Vagina (tissue), 2 donors: ENCODE measurements at regions not wholly inside any gene's neighbourhood (a gene's known extent, or its start where the extent isn't known, plus 50 kb on each side); places are given as distances from the start of the nearest gene placed in this dataset.
A peak's percentile ranks its signal among the peaks of the same experiment; 100 is the strongest.

Source experiments
- DNase-seq, 2 donors: peaks; one replicate each; pipeline ENCODE4 v3.0.0-alpha.2; 2017; ENCODE audit errors: extremely low spot score in 2 of 2
- H3K27ac ChIP-seq: fragments of 200-600 bp; sonication (generic); one replicate; pipeline ENCODE4 v1.5.1; 2019
- H3K27me3 ChIP-seq: fragments of 200-600 bp; sonication (generic); one replicate; pipeline ENCODE4 v1.5.1; 2019
- H3K36me3 ChIP-seq, 2 donors: fragments of 200-600 bp; sonication (generic); one replicate each; pipeline ENCODE4 v1.5.1; 2017 to 2019
- H3K4me1 ChIP-seq: fragments of 200-600 bp; sonication (generic); one replicate; pipeline ENCODE4 v1.5.1; 2019
- H3K4me3 ChIP-seq, 2 donors: fragments of 200-600 bp; sonication (generic); 1 replicate in 1 of 2; 2 replicates in 1 of 2; pipeline ENCODE4 v1.5.1; 2016 to 2019
- H3K9me3 ChIP-seq: fragments of 200-600 bp; sonication (generic); one replicate; pipeline ENCODE4 v1.5.1; 2019
- POLR2A ChIP-seq, 2 donors: fragments of 450-650 bp; IDR thresholded peaks; one replicate each; pipeline ENCODE4 v1.6.1; 2017; ENCODE audit warnings: antibody characterized with exemption in 2 of 2, mild to moderate bottlenecking in 2 of 2, moderate library complexity in 2 of 2
- POLR2AphosphoS5 ChIP-seq, 2 donors: sonication (generic); formaldehyde crosslinking; IDR thresholded peaks; one replicate each; pipeline ENCODE4 v1.9.0; 2017; ENCODE audit warnings: antibody characterized with exemption in 2 of 2, mild to moderate bottlenecking in 2 of 2, low read depth in 1 of 2; ENCODE audit not compliant: insufficient read depth in 1 of 2
- intact Hi-C: fragments of 100-400 bp; cut with DNase I; formaldehyde crosslinking; loops from one replicate; pipeline ENCODE4 v1.15.1; 2023
- TF ChIP-seq, protein P1 (sequence below), 3 experiments: fragments of 450-650 bp in 2 of 3; fragments of 200-600 bp in 1 of 3; sonication (generic) in 1 of 3; IDR thresholded peaks; one replicate each; pipeline ENCODE4 v1.5.1; 2017 to 2019; ENCODE audit warnings: antibody characterized with exemption in 3 of 3, mild to moderate bottlenecking in 2 of 3, moderate library complexity in 2 of 3

DNA sequence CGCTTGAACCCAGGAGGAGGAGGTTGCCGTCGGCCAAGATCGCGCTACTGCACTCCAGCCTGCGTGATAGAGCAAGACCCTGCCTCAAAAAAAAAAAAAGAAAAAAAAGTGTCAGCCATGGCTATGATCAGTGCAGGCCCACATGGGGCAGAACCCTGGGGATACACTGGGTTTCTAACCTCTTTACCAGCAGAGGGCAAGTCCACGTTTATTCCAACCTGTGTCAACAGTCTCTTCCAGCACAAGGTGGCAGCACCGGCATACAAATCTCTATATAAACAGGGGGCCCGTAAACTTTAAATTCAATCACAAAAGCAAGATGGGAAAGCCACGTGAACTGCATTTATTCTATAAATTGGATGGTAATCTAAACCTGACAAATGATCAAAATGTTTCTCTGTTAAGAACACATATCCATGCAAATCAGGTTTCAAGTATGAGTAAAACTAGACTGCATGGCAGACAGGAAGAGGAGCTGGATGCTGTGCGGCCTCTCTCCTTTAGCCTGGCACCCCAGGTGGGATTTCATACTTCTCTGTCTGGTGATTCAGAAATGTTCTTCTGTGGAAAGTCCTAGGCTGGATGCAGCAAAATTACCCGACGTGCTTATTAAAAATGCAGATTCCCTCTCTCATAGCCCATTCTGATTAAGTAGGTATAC, 60.0 kb upstream of the STEAP1B start:
- Histone ChIP-seq H3K36me3 (no peaks in the 10 kb centered on the region), H3K4me3 (no peak overlapping the region), H3K27me3 (no peaks in the 10 kb centered on the region), H3K27ac (no peak overlapping the region), H3K4me1 (peaks cover 21% of the 10 kb centered on the region), H3K9me3 (no peaks in the 10 kb centered on the region)
- DNase-seq = peak in 1 of 2 donors; percentile 81
- no peak for TF ChIP-seq POLR2AphosphoS5 (IDR thresholded peaks at IDR 0.05; ENCODE audit: insufficient read depth in 1 of 2, low read depth in 1 of 2)
- TF ChIP-seq, protein P1, sequence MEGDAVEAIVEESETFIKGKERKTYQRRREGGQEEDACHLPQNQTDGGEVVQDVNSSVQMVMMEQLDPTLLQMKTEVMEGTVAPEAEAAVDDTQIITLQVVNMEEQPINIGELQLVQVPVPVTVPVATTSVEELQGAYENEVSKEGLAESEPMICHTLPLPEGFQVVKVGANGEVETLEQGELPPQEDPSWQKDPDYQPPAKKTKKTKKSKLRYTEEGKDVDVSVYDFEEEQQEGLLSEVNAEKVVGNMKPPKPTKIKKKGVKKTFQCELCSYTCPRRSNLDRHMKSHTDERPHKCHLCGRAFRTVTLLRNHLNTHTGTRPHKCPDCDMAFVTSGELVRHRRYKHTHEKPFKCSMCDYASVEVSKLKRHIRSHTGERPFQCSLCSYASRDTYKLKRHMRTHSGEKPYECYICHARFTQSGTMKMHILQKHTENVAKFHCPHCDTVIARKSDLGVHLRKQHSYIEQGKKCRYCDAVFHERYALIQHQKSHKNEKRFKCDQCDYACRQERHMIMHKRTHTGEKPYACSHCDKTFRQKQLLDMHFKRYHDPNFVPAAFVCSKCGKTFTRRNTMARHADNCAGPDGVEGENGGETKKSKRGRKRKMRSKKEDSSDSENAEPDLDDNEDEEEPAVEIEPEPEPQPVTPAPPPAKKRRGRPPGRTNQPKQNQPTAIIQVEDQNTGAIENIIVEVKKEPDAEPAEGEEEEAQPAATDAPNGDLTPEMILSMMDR (IDR thresholded peaks at IDR 0.05) = peak; percentile 60 to 91 (median 81)
- intact Hi-C loops = loop anchor here (5.0 kb wide), 2 partner anchors 222 to 497 kb away; no protein-coding TSS in a partner anchor

DNA sequence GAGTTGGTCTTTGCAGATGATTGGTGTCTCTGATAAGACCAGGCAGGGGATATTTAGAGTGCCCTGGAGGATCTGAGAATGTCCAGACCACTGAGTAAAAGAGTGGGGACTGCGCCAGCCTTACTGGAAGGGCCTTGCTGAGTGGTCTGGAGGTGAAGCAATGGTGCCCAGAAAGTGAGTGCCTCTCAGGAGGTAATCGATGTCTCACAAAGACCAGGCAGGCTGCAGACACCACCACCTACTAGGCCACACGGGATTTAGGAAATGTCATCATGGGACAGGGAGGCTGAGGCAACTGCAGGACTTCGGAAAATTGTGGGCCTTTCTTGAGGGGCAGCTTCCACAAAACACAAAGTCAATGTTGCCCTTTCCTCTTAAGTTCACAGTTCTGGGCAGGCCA, 57.2 kb upstream of the STEAP1B start:
- H3K27ac ChIP-seq = no peak overlapping the region
- DNase-seq = peak in 1 of 2 donors; percentile 81
- no peaks in the 10 kb centered on the region for H3K27me3 ChIP-seq
- no peak overlapping the region for H3K4me3 ChIP-seq
- no peaks in the 10 kb centered on the region for H3K9me3 ChIP-seq
- H3K4me1 ChIP-seq = peaks cover 10% of the 10 kb centered on the region
- TF ChIP-seq, protein P1 (IDR thresholded peaks at IDR 0.05) = no peak
- no peak for TF ChIP-seq POLR2A (IDR thresholded peaks at IDR 0.05)
- no peak for TF ChIP-seq POLR2AphosphoS5 (IDR thresholded peaks at IDR 0.05; ENCODE audit: insufficient read depth in 1 of 2, low read depth in 1 of 2)
- intact Hi-C loops = loop anchor here (5.0 kb wide), 1 partner anchor 500 kb away; no protein-coding TSS in a partner anchor
- H3K36me3 ChIP-seq = no peaks in the 10 kb centered on the region

DNA sequence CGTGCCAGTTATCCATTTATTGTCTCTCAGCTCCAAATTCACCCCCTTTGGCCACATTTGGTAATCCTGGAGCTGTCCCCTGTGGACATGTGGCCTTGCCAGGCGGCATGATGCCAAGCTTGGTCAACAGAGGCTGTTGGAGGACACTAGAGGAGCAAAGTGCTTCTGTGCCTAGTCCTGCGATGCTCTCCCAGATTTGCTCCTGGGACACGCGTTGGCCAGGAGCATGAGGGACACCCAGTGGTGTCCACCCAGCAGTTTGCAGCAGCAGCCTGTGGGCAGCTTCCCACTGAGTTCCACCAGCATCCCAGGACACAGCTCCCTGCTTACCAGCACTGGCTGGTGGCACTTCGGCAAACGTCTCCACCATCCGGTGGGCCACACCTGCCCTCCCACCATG, 55.5 kb upstream of the STEAP1B start:
- no peaks in the 10 kb centered on the region for H3K27me3 ChIP-seq
- DNase-seq = peak in 1 of 2 donors; percentile 79
- peaks cover 2% of the 10 kb centered on the region for H3K4me1 ChIP-seq
- no peak overlapping the region for H3K27ac ChIP-seq
- TF ChIP-seq POLR2A (IDR thresholded peaks at IDR 0.05) = no peak
- TF ChIP-seq POLR2AphosphoS5 (IDR thresholded peaks at IDR 0.05; ENCODE audit: insufficient read depth in 1 of 2, low read depth in 1 of 2) = no peak
- TF ChIP-seq, protein P1 (IDR thresholded peaks at IDR 0.05) = no peak
- H3K4me3 ChIP-seq = no peak overlapping the region
- intact Hi-C loops = loop anchor here (5.0 kb wide), 1 partner anchor 502 kb away; no protein-coding TSS in a partner anchor
- no peaks in the 10 kb centered on the region for H3K9me3 ChIP-seq
- H3K36me3 ChIP-seq = no peaks in the 10 kb centered on the region

DNA sequence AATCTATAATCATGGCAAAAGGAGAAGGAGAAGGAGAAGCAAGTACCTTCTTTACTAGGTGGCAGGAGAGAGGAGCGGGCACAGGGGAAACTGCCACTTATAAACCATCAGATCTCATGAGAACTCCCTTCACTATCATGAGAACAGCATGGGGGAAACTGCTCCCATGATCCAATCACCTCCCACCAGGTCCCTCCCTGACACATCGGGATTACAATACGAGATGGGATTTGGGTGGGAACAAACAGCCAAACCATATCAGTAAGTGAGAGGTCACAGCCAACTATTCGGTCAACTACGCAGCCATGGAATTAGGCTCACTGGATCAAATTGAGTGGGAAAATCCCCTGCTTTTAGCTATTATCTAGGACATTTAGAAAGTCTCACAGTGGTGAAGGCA, 54.2 kb upstream of the STEAP1B start:
- Histone ChIP-seq H3K4me1 (peaks cover 13% of the 10 kb centered on the region), H3K36me3 (no peaks in the 10 kb centered on the region), H3K27ac (no peak overlapping the region), H3K9me3 (no peaks in the 10 kb centered on the region), H3K4me3 (no peak overlapping the region), H3K27me3 (no peaks in the 10 kb centered on the region)
- TF ChIP-seq POLR2AphosphoS5 (IDR thresholded peaks at IDR 0.05; ENCODE audit: insufficient read depth in 1 of 2, low read depth in 1 of 2) = no peak
- no peak for TF ChIP-seq POLR2A (IDR thresholded peaks at IDR 0.05)
- TF ChIP-seq, protein P1 (IDR thresholded peaks at IDR 0.05) = no peak
- DNase-seq = no peak
- intact Hi-C loops = no loop called here

DNA sequence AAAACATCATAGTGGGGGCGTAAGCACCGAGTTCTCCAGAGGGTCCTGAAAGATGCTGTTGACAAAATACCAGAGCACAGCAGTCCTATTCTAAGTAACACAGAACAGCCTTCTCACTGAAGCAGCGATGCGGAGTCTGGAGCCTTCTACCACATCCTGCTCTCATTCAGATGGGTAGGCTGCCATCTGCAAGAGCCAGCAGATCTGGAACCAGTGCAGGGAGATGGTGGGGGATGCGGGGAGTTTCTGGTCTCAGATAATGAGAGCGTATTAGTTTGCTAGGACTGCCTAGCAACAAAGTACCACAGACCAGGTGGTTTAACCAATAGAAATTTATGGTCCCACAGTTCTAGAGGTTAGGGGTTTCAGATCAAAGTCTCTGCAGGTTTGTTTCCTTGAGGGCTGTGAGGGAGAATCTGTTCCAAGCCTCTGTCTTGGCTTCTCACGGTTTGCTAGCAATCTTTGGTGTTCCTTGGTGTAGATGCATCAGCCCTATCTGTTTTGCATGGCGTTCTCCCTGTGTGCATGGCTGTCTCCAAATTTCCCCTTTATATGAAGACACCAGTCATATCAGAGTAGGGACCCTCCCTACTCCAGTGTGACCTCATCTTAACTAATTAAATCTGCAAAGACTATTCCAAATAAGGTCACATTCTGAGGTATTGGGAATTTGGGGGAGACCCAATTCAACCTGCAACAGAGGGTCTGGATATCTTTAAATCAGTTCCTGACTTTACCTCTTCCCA, 52.0 kb upstream of the STEAP1B start:
- intact Hi-C loops = no loop called here
- DNase-seq = no peak

More for the DNA sequence above, 52.0 kb upstream of the STEAP1B start:
- Histone ChIP-seq H3K27ac (no peak overlapping the region), H3K4me3 (no peak overlapping the region), H3K27me3 (no peaks in the 10 kb centered on the region), H3K4me1 (peaks cover 13% of the 10 kb centered on the region), H3K36me3 (no peaks in the 10 kb centered on the region), H3K9me3 (no peaks in the 10 kb centered on the region)
- TF ChIP-seq, protein P1 (IDR thresholded peaks at IDR 0.05) = no peak
- no peak for TF ChIP-seq POLR2AphosphoS5 (IDR thresholded peaks at IDR 0.05; ENCODE audit: insufficient read depth in 1 of 2, low read depth in 1 of 2)
- no peak for TF ChIP-seq POLR2A (IDR thresholded peaks at IDR 0.05)
